ENCODE measurements at regions not wholly inside any gene's neighbourhood (a gene's known extent, or its start where the extent isn't known, plus 50 kb on each side); places are given as distances from the start of the nearest gene placed in this dataset.

DNA sequence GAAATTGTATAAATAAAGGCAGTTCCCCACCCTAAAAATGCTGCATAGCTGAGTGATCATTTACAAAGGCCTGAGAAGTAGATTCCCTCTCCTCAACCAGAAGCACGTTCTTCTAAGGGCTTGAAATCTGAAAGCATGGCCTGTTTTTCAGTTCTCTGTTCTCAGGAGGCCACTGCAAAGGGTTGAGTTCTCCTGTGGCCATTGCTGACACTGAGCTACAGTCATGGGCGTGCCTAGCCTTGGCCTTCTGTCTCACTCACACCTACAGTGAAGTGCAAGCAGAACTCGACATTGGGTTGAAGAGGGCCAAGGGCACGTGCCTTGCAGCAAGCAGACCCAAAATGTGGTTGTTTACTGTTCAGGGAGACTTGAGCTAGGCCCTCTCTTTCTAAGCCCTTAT, 276.6 kb upstream of the VLDLR start:
- TF ChIP-seq, protein P1, sequence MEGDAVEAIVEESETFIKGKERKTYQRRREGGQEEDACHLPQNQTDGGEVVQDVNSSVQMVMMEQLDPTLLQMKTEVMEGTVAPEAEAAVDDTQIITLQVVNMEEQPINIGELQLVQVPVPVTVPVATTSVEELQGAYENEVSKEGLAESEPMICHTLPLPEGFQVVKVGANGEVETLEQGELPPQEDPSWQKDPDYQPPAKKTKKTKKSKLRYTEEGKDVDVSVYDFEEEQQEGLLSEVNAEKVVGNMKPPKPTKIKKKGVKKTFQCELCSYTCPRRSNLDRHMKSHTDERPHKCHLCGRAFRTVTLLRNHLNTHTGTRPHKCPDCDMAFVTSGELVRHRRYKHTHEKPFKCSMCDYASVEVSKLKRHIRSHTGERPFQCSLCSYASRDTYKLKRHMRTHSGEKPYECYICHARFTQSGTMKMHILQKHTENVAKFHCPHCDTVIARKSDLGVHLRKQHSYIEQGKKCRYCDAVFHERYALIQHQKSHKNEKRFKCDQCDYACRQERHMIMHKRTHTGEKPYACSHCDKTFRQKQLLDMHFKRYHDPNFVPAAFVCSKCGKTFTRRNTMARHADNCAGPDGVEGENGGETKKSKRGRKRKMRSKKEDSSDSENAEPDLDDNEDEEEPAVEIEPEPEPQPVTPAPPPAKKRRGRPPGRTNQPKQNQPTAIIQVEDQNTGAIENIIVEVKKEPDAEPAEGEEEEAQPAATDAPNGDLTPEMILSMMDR (IDR thresholded peaks at IDR 0.05; ENCODE audit: extremely low read depth in 1 of 2, insufficient read depth in 1 of 2, low read depth in 1 of 2, low read length in 2 of 2) = no peak
- TF ChIP-seq POLR2A (IDR thresholded peaks at IDR 0.05; ENCODE audit: low read depth, low read length) (no peak), POLR2AphosphoS5 (IDR thresholded peaks at IDR 0.05; ENCODE audit: insufficient read depth, low read depth, low read length) (no peak), FOS (IDR thresholded peaks at IDR 0.05; ENCODE audit: borderline replicate concordance, insufficient read depth, low read length) (no peak), EZH2 (IDR thresholded peaks at IDR 0.05; ENCODE audit: borderline replicate concordance, low read depth, low read length, severe bottlenecking) (no peak), GATA2 (IDR thresholded peaks at IDR 0.05; ENCODE audit: insufficient read depth, insufficient read length, low read depth, low read length) (no peak), MYC (IDR thresholded peaks at IDR 0.05; ENCODE audit: low read depth, low read length) (no peak)
